CD8-positive, alpha-beta memory T cell (primary cell): ENCODE measurements at regions not wholly inside any gene's neighbourhood (a gene's known extent, or its start where the extent isn't known, plus 50 kb on each side); places are given as distances from the start of the nearest gene placed in this dataset.

ENCODE experiments used
- CTCF ChIA-PET: fragments of 350-600 bp; sonication (Branson Sonifier 250); formaldehyde crosslinking; loops from one replicate; lab custom pipeline; 2021; ENCODE audit warnings: antibody characterized with exemption; lab: Charles Lee
- POLR2A ChIA-PET: fragments of 350-600 bp; sonication (Branson Sonifier 250); formaldehyde crosslinking; loops from one replicate; lab custom pipeline; 2021; ENCODE audit warnings: antibody characterized with exemption; lab: Charles Lee
- DNase-seq, 5 donors: peaks; one replicate each; pipeline versions ENCODE4 v3.0.0 to v3.0.0-alpha.2; 2020 to 2022; ENCODE audit warnings: mixed read lengths in 1 of 5
- H3K27ac ChIP-seq: one replicate; pipeline ENCODE4 v1.7.0; 2013; ENCODE audit warnings: low read depth, mild to moderate bottlenecking, low read length, moderate library complexity
- H3K27me3 ChIP-seq: 2 replicates; pipeline ENCODE4 v1.7.0; 2013; ENCODE audit warnings: low read length, mild to moderate bottlenecking; ENCODE audit not compliant: insufficient read depth, poor library complexity, severe bottlenecking
- H3K36me3 ChIP-seq: 2 replicates; pipeline ENCODE4 v1.7.0; 2013; ENCODE audit warnings: mild to moderate bottlenecking, low read length, moderate library complexity; ENCODE audit not compliant: insufficient read depth
- H3K4me1 ChIP-seq: 2 replicates; pipeline ENCODE4 v1.7.0; 2013; ENCODE audit warnings: mild to moderate bottlenecking, low read length, moderate library complexity; ENCODE audit not compliant: insufficient read depth
- H3K4me3 ChIP-seq: 2 replicates; pipeline ENCODE4 v1.7.0; 2013; ENCODE audit warnings: mild to moderate bottlenecking, low read length
- H3K9me3 ChIP-seq: 2 replicates; pipeline ENCODE4 v1.7.0; 2013; ENCODE audit warnings: mild to moderate bottlenecking, low read length
- H3K27ac Mint-ChIP-seq, 8 donors: one replicate each; pipeline ENCODE4 v1.8.0; 2020 to 2021; ENCODE audit warnings: mixed read lengths in 8 of 8, mild to moderate bottlenecking in 6 of 8, inconsistent platforms in 3 of 8, moderate library complexity in 3 of 8
- H3K27me3 Mint-ChIP-seq, 2 donors: one replicate each; pipeline ENCODE4 v1.8.0; 2020 to 2021; ENCODE audit warnings: mixed read lengths in 2 of 2, mild to moderate bottlenecking in 1 of 2, moderate library complexity in 1 of 2
- H3K36me3 Mint-ChIP-seq, 3 donors: one replicate each; pipeline ENCODE4 v1.8.0; 2020 to 2021; ENCODE audit warnings: mixed read lengths in 3 of 3, inconsistent platforms in 1 of 3, mild to moderate bottlenecking in 1 of 3
- H3K4me1 Mint-ChIP-seq, 3 donors: one replicate each; pipeline ENCODE4 v1.8.0; 2020 to 2021; ENCODE audit warnings: mixed read lengths in 3 of 3, inconsistent platforms in 1 of 3, mild to moderate bottlenecking in 1 of 3
- H3K4me3 Mint-ChIP-seq, 7 donors: one replicate each; pipeline ENCODE4 v1.8.0; 2020 to 2021; ENCODE audit warnings: mixed read lengths in 7 of 7, mild to moderate bottlenecking in 6 of 7, moderate library complexity in 4 of 7, inconsistent platforms in 2 of 7
- H3K9me3 Mint-ChIP-seq, 5 donors: one replicate each; pipeline ENCODE4 v1.8.0; 2020 to 2022; ENCODE audit warnings: mixed read lengths in 5 of 5, mild to moderate bottlenecking in 3 of 5, moderate library complexity in 2 of 5, inconsistent platforms in 1 of 5

DNA sequence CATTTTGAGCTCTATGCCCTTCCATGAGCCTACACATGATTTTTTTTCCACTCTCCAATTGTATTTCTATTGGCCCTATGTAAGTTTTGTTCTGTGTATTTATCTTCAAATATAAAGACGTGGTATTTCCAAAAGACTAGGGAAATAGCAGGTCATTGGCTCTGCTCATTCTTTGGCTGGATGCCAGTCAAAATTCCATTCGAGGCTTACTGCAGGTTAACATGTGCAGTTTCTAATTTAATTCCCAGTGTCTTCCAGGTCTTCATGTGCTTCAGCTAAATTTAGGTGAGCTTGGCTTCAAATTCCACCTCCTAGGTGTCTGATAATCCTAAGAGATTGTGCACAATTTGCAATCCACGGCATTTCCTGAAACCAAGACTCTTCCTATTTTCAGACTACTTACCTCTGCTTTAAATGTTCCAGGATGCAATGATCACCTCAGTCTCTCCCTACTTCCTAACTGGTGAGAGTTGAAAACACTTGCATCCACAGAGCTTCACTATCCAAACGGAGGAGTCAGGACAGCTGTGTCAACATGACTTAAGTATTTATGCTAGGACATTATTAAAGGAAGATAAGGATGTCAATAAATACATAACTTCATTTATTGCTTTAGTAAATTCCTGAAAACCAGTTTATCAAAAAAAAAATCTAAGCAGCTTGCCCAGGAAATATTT lies 236.1 kb downstream of the COL12A1 start:
- no peaks in the 10 kb centered on the region for H3K27me3 ChIP-seq
- CTCF ChIA-PET = no interaction called here
- H3K36me3 Mint-ChIP-seq = no peaks in the 10 kb centered on the region
- no peak overlapping the region for H3K4me3 ChIP-seq
- H3K9me3 Mint-ChIP-seq = peaks cover 0 to 7% (median 3%) of the 10 kb centered on the region in 5 donors
- POLR2A ChIA-PET = no interaction called here
- H3K4me1 Mint-ChIP-seq = no peaks in the 10 kb centered on the region
- H3K9me3 ChIP-seq = no peaks in the 10 kb centered on the region
- H3K4me3 Mint-ChIP-seq = no peak overlapping the region
- H3K36me3 ChIP-seq = no peaks in the 10 kb centered on the region
- H3K27ac ChIP-seq = no peak overlapping the region
- H3K27ac Mint-ChIP-seq = no peak overlapping the region
- no peaks in the 10 kb centered on the region for H3K4me1 ChIP-seq
- DNase-seq = no peak
- H3K27me3 Mint-ChIP-seq = no peaks in the 10 kb centered on the region

DNA sequence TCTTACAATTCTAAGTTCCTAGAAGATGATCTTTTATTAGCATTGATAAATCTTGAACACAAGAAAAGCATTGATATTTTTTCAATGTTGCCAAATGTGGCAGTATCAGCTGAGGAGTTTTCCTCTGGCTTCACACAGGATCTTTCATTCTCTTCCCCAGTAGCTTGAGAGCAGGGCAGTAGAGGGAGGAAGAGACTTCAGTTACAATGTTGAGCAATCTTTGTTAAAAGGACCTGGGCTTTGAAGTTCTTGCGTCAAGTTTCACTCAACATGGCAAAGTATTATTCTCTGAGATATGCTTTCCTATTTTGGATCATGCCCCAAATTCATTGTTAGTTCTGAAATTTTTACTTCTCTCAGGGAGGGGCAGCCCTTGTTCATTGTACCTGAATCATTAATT lies 238.0 kb downstream of the COL12A1 start:
- Mint-ChIP-seq H3K4me3 (no peak overlapping the region), H3K4me1 (no peaks in the 10 kb centered on the region), H3K9me3 (peaks cover 0 to 8% (median 5%) of the 10 kb centered on the region in 5 donors), H3K27me3 (no peaks in the 10 kb centered on the region), H3K27ac (no peak overlapping the region), H3K36me3 (no peaks in the 10 kb centered on the region)
- Histone ChIP-seq H3K4me3 (no peak overlapping the region), H3K4me1 (no peaks in the 10 kb centered on the region), H3K27me3 (no peaks in the 10 kb centered on the region), H3K36me3 (no peaks in the 10 kb centered on the region), H3K27ac (no peak overlapping the region), H3K9me3 (no peaks in the 10 kb centered on the region)
- CTCF ChIA-PET = no interaction called here
- POLR2A ChIA-PET = no interaction called here
- no peak for DNase-seq

DNA sequence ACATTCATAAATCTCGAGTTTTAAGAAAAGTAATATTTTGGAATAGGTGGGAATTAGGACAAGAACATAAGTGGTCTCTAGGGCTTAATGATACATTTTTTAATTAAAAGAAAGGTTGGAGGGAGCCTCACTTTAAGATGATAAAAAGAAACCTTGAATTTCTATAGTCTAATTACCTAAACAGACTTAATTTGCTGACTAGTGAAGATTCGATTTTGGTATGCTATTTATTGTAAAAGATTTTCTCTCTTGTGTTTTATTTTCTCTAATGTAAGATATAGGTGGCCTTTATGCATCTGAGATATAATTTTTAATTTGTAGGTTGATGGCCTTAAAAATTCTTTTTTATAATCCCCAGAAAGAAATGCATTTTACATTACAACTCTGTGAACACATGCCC lies 239.1 kb downstream of the COL12A1 start:
- Mint-ChIP-seq H3K36me3 (no peaks in the 10 kb centered on the region), H3K4me3 (no peak overlapping the region), H3K9me3 (peaks cover 0 to 14% (median 5%) of the 10 kb centered on the region in 5 donors), H3K27me3 (no peaks in the 10 kb centered on the region), H3K27ac (no peak overlapping the region), H3K4me1 (no peaks in the 10 kb centered on the region)
- Histone ChIP-seq H3K4me3 (no peak overlapping the region), H3K27ac (no peak overlapping the region), H3K27me3 (no peaks in the 10 kb centered on the region), H3K9me3 (no peaks in the 10 kb centered on the region), H3K4me1 (no peaks in the 10 kb centered on the region), H3K36me3 (no peaks in the 10 kb centered on the region)
- ChIA-PET POLR2A (no interaction called here), CTCF (no interaction called here)
- no peak for DNase-seq

DNA sequence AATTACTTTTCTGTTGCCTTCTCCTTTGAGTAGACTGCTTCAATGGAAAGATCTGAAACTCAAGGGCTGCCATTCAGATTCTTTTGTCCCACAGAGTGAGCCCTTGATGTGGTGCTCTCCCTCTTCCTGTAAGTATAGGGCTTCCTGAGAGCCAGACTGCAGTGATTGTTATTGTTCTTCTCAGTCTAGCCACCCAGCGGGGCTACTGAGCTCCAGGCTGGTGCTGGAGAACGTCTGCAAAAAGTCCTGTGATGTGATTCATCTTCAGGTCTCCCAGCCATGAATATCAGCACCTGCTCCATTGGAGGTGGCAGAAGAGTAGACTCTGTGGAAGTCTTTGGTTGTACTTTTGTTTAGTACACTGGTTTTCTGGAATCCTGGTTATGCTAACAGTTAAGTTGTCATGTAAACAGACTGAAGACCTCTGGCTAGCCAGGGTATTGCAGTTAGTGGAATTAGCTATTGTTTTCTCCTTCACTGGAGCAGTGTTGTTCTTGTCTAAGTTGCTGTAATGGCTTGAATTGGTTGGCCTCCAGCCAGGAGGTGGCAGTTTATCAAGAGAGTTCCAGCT lies 240.9 kb downstream of the COL12A1 start:
- no peaks in the 10 kb centered on the region for H3K9me3 ChIP-seq
- POLR2A ChIA-PET = no interaction called here
- no peak overlapping the region for H3K4me3 Mint-ChIP-seq
- no peaks in the 10 kb centered on the region for H3K4me1 ChIP-seq
- no peak overlapping the region for H3K4me3 ChIP-seq
- DNase-seq = no peak
- H3K27me3 Mint-ChIP-seq = no peaks in the 10 kb centered on the region
- peaks cover 0 to 14% (median 5%) of the 10 kb centered on the region in 5 donors for H3K9me3 Mint-ChIP-seq
- no peak overlapping the region for H3K27ac ChIP-seq
- H3K4me1 Mint-ChIP-seq = no peaks in the 10 kb centered on the region
- no peak overlapping the region for H3K27ac Mint-ChIP-seq
- no peaks in the 10 kb centered on the region for H3K36me3 ChIP-seq
- no peaks in the 10 kb centered on the region for H3K27me3 ChIP-seq
- no peaks in the 10 kb centered on the region for H3K36me3 Mint-ChIP-seq
- CTCF ChIA-PET = no interaction called here

DNA sequence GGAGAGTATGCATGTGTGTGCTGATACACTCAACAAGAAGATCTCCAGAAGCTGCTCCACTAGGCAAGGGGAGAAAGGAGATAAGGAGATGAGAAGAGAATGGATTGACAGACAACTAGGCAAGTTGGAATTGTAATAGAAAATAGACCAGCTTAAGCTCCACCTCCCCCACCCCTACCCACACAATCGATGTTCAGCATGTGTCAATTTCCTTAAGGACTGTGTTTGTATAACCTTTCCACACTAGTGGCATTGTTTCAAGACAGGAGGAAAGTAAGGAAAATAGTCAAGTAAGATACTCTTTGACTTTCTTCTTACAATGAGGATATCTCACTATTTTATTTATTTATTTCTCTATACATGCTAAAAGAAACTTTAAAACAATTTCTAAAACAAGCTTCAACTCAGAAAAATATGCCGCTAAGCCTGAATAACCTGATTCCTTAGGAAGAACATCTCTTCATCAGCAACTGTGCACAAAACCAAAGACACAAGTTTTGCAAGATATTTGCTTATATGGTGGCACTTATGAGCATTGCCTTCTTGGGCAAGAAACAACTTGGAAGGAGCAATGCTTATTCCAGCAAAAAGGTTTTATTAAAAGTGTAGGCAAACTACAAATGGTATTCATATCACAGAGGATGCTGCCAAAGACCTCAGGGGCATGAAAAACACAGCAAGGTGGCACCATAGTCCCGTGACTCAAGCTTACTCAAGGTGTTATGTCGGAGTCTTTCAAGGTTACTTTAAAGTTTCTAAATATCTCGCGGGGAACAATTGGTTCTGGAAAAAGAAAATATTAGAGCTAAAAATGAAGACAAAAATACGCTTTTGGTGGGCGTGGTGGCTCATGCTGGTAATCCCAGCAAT lies 249.1 kb downstream of the COL12A1 start:
- DNase-seq = no peak
- ChIA-PET POLR2A (no interaction called here), CTCF (interaction anchor here (1.0 kb wide), 1 partner anchor 24 kb away, joined by 3 read pairs; no protein-coding TSS in a partner anchor)
- H3K36me3 ChIP-seq = no peaks in the 10 kb centered on the region
- Mint-ChIP-seq H3K36me3 (no peaks in the 10 kb centered on the region), H3K27ac (no peak overlapping the region), H3K4me1 (no peaks in the 10 kb centered on the region), H3K27me3 (no peaks in the 10 kb centered on the region), H3K9me3 (peaks cover 0 to 16% (median 3%) of the 10 kb centered on the region in 5 donors), H3K4me3 (no peak overlapping the region)
- no peaks in the 10 kb centered on the region for H3K27me3 ChIP-seq
- H3K4me3 ChIP-seq = no peak overlapping the region
- no peak overlapping the region for H3K27ac ChIP-seq
- H3K9me3 ChIP-seq = no peaks in the 10 kb centered on the region
- no peaks in the 10 kb centered on the region for H3K4me1 ChIP-seq

DNA sequence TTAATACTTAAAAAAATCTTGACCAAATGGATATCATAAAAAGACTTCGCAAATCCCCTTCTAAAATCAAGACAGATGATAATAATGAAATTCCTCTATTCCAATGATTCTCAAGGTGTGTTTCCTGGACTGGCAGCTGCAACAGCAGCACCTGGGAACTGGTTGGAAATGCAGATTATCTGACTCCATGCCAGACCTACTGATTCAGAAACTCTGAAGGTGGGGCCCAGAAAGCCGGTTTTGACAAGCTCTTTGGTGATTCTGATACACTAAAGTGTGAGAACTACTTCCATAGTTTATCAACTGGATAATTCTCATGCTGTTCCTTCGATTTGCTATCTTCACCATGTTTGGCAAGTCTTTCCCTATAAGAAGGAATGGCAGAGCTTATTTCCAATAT lies 252.1 kb downstream of the COL12A1 start:
- H3K27me3 Mint-ChIP-seq = no peaks in the 10 kb centered on the region
- ChIA-PET CTCF (interaction anchor here (1.5 kb wide), 1 partner anchor 14 kb away, joined by 3 read pairs; no protein-coding TSS in a partner anchor), POLR2A (no interaction called here)
- no peaks in the 10 kb centered on the region for H3K9me3 ChIP-seq
- no peaks in the 10 kb centered on the region for H3K36me3 Mint-ChIP-seq
- no peak for DNase-seq
- peaks cover 0 to 12% (median 3%) of the 10 kb centered on the region in 5 donors for H3K9me3 Mint-ChIP-seq
- H3K27ac Mint-ChIP-seq = no peak overlapping the region
- no peak overlapping the region for H3K27ac ChIP-seq
- H3K36me3 ChIP-seq = no peaks in the 10 kb centered on the region
- no peak overlapping the region for H3K4me3 ChIP-seq
- H3K4me1 ChIP-seq = no peaks in the 10 kb centered on the region
- H3K4me1 Mint-ChIP-seq = no peaks in the 10 kb centered on the region
- H3K27me3 ChIP-seq = no peaks in the 10 kb centered on the region
- no peak overlapping the region for H3K4me3 Mint-ChIP-seq

DNA sequence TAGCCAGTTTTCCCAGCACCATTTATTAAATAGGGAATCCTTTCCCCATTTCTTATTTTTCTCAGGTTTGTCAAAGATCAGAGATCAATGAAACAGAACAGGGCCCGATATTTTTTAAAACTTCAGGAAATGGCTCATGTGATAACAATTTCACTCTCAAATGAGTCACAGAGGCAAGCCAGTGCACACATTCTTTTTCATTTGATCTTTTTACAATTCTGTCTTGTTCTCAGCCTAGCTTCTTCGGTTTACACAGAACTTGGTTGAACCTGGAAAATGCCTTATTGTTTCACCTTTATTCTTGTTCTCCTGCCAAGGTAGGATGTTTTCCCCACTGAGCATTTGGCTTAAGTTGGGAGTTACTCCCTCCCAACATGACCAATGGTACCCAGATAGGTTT lies 258.9 kb downstream of the COL12A1 start:
- ChIA-PET POLR2A (no interaction called here), CTCF (no interaction called here)

DNA sequence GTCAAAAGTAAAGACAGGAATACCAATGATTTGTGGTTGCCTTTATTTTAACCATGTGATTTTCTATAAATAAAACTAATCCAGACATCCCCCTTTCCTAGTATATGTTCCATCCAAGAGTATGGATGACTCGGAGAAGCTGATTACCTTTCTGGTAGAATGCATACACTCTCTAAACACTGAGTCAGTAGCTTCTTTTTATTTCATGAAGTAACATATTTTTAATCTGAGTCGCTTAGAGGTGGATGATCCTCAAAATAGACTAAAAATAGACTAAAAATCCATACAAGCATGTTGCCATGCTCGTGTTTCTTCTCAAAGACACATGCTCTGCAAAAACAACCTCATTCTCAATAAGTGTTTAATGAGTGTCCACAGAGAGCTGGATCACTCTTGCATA lies 263.7 kb downstream of the COL12A1 start:
- no peaks in the 10 kb centered on the region for H3K27me3 ChIP-seq
- CTCF ChIA-PET = no interaction called here
- POLR2A ChIA-PET = no interaction called here
- Mint-ChIP-seq H3K36me3 (no peaks in the 10 kb centered on the region), H3K27ac (peak overlapping the region in 1 of 8 donors; percentile 59), H3K4me3 (no peak overlapping the region), H3K9me3 (no peaks in the 10 kb centered on the region), H3K4me1 (no peaks in the 10 kb centered on the region), H3K27me3 (no peaks in the 10 kb centered on the region)
- H3K9me3 ChIP-seq = no peaks in the 10 kb centered on the region
- no peak overlapping the region for H3K27ac ChIP-seq
- no peak for DNase-seq
- H3K4me1 ChIP-seq = no peaks in the 10 kb centered on the region
- no peaks in the 10 kb centered on the region for H3K36me3 ChIP-seq
- no peak overlapping the region for H3K4me3 ChIP-seq

More for the DNA sequence above, 258.9 kb downstream of the COL12A1 start:
- H3K4me3 ChIP-seq = no peak overlapping the region
- no peak overlapping the region for H3K27ac ChIP-seq
- peaks cover 0 to 3% (median 0%) of the 10 kb centered on the region in 5 donors for H3K9me3 Mint-ChIP-seq
- no peaks in the 10 kb centered on the region for H3K27me3 ChIP-seq
- H3K9me3 ChIP-seq = no peaks in the 10 kb centered on the region
- no peaks in the 10 kb centered on the region for H3K4me1 ChIP-seq
- no peak overlapping the region for H3K4me3 Mint-ChIP-seq
- no peaks in the 10 kb centered on the region for H3K36me3 Mint-ChIP-seq
- H3K27me3 Mint-ChIP-seq = no peaks in the 10 kb centered on the region
- H3K36me3 ChIP-seq = no peaks in the 10 kb centered on the region
- H3K27ac Mint-ChIP-seq = no peak overlapping the region
- H3K4me1 Mint-ChIP-seq = no peaks in the 10 kb centered on the region
- no peak for DNase-seq
